Left cardiac atrium (tissue), 4 donors: ENCODE measurements at regions not wholly inside any gene's neighbourhood (a gene's known extent, or its start where the extent isn't known, plus 50 kb on each side); places are given as distances from the start of the nearest gene placed in this dataset.

Experiments
- ATAC-seq, 2 donors: fragments of 200-7000 bp; cut with Tn5 transposase; one replicate each; pipeline ENCODE4 v1.9.1; 2020; ENCODE audit warnings: mild to moderate bottlenecking in 2 of 2, moderate library complexity in 2 of 2
- DNase-seq: peaks from one replicate; pipeline ENCODE4 v3.0.0-alpha.2; 2020
- intact Hi-C, 2 donors: fragments of 100-400 bp; cut with DNase I; formaldehyde crosslinking; loops; one replicate each; pipeline versions ENCODE4 v1.14.1 to v1.15.1; 2022 to 2023
- donor health status: DM: no; HTN: yes; CAD: no.
- donor health status: DM: no; HTN: yes; CAD: no; lungs with severe emphysema.
- donor health status: DM: yes; HTN: yes; CAD: no.
- donor health status: Dilated cardiomyopathy.

DNA sequence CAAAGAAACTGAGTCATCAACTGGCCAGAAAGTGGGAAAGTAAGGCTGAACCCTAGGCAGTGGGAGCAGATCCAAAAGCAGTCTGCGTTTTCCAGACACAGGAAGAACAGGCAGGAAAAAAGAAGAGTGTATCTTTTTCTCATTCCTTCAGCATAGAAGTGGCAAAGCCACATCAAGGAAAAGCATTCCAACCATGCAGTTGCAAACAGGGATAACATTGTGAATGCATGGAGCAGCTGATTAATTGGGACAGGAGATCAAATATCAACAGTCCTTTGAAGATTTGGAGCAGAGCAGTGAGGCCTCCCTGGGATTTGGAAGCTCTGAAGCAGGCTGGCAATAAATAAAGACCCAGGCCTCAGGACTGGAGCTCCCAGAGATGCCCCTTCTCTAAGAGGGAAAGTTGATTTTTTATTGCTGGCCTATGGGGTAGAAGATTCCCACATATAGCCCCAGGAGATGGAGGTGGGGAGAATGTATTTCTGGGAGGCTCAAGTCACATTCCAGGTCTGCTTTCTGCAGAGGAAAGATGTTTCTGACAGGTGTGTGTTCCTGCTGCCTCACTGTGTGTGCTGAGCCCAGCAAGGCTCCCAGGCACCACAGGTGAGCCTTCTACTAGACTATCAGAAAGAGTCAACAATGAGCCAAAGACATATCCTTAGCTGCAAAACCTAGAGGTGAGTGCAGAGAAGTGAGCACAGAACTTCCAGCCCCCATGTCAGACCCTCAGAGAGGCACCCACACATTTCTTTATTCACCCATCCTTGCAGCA is 222.5 kb downstream of the RAB28 start:
- intact Hi-C loops: no loop called here
- DNase-seq (no peak), ATAC-seq (no peak)

DNA sequence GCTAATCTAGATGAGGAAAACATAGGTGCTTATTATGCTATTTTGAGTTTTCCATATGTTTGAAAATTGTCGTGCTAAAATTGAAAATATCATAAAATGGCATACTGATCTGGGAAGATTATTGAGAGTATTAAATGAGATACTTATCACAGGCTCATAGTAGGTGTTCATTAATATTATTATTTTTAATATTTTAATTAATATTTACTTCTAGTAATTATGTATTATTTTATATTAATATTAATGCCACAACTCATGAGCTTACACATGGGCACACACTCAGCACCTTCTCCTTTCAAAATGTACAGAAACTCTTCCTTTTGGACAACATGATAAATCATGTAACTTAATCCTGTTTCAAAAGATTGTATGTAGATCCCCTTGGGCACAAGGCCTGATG is 223.6 kb downstream of the RAB28 start:
- no peak for ATAC-seq
- no peak for DNase-seq
- intact Hi-C loops: no loop called here

DNA sequence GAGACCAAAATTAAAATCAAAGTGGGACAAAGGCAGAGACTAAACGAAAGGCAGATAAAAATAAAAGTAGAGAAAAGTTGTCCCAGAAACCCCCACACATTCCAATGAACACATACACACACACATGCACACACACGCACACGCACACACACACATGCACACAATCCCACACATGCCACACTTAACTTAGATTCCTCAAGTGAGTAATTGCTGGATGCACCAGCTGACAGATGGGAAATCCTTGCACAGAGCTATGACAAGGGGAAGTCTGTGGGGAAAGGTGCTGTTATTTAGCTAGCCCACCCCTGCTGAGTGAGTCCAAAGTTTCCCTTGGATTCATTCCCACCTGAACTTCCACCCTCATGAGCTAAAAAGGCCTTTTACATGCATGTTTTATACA is 233.9 kb downstream of the RAB28 start:
- intact Hi-C loops: no loop called here
- ATAC-seq (no peak), DNase-seq (no peak)

DNA sequence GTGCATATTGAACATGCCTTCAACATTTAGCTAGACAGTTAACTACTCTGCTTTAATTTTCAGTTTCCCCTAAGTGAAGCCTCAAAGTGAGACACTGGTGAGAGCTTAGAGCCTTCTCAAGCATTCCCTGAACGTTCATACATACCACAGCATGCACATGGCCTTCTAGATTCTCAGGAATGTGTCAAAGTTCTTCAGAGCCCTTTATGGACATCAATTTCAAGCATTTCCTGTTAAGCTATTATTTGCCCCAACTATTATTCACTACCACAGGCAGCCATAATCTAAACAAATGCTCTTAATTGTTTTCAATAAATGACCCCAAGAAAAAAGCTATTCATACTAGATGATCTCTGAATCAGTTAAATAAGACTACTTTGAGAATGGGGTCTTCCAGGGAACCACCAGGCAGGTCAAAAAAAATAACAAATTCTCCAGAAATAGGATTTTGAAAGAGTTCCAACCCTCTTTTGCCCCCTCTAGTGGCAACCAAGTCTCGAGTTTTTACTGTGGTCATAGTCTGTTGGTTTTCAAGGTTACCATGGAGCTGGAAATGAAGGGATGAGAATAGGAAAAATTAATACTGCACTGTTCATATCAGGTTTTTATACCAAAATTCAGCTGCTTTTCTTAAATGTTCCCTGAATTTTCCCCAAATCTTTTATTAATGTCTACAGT is 235.4 kb downstream of the RAB28 start:
- DNase-seq (no peak), ATAC-seq (no peak)
- intact Hi-C loops: no loop called here

DNA sequence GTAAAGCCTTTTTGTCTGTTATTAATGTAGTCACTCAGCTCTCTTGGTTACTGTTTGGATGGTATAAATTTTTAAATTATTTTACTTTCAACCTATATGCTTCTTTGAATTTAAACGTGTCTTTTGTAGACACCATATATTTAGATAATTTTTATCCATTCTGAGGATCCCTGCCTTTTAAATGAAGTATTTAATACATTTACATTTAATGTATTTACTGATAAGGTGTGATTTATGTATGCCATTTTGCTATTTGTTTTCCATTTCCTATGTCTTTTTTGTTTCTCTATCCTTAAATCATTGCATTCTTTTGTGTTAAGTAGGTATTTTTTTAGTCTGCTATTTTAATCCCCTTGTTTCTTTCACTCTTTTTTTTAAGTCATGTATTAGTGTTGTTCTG is 238.0 kb downstream of the RAB28 start:
- DNase-seq: no peak
- intact Hi-C loops: no loop called here

DNA sequence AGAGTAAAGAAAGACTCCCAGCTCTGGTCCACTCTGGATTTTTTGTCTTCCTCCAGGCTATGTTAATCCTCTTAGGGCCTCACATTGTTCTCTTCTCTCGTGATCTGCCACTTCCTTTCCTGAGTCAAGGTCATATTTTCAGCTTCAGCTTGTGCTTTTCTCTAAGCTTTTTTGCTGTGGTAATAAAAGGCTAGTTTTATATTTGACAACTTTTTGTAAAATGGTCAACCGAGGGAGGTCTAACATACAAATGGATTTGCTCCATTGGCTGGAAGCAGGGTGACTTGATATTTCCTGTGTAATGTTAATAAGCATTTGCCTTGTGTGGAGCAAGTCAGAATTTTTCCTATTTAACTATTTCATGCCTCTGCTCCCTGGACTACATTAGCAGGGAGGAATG is 239.7 kb downstream of the RAB28 start:
- DNase-seq (no peak), ATAC-seq (no peak)
- intact Hi-C loops: no loop called here

More for the DNA sequence above, 238.0 kb downstream of the RAB28 start:
- ATAC-seq: no peak

DNA sequence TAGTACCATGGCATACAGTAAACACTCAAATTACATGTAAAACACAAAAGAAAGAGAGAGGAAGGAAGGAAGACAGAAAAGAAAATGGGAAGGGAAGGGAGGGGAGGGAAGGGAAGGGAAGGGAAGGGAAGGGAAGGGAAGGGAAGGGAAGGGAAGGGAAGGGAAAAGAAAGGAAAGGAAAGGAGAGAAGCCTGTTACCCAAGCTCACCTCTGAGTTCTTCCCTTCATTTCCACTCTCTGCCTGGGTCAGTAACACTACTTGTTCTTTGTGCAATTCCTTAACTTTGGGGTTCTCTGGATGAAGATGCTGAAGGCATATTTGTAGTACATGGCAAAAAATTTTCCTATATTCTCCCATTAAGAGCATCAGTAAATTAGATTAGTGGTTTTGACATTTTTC is 241.0 kb downstream of the RAB28 start:
- intact Hi-C loops: no loop called here
- no peak for ATAC-seq
- DNase-seq: no peak

DNA sequence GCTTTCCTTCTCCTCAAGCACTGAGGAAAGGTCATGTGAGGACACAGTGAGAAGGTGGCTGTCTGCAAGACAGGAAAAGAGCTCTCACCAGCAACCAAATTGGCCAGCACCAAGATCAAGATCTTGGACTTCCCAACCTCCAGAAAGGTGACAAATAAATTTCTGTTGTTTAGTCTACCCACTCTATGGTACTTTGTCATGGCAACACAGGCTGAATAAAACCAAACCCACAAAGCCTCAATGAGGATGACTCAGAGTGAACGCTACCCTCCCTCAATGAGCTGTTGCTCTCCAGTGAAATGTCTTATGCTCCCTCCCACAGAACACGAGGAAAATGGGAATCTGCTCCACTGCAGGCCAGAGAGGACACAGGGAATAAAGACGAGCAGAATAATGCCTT is 244.1 kb downstream of the RAB28 start:
- intact Hi-C loops: no loop called here
- DNase-seq (no peak), ATAC-seq (no peak)

DNA sequence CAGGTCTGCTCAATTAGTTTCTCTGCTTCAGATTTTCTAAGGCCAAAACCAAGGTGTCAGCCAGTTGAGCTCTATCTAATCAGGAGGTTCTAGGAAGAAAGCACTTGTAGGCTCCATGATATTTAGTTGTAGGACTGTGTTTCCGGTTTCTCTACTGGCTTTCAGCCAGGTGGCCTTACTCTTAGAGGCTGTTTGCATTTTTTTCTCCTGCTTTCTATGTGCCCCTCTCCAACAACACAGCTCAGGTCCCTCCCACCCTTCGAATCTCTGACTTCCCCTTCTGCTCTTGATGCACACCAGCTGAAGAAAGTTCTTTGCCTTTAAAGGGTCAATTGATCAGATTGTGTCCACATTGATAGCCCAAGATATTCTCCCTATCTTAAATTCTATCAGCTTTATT is 245.2 kb downstream of the RAB28 start:
- ATAC-seq (no peak), DNase-seq (no peak)

DNA sequence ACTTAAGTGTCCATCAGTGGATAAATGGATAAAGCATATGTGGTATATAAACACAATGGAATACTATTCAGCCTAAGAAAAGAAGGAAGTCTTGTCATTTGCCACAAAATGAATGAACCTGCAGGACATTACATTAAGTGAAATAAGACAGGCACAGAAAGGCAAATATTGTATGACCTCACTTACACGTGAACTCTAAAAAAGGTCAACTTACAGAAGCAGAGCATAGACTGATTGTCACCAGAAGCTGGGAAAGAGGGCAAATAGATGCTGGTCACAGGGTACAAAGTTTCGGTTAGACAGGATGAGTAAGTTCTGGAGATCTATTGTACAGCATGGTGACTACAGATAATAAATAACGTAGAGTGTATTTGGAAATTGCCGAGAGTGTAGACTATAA is 247.7 kb downstream of the RAB28 start:
- ATAC-seq (no peak), DNase-seq (no peak)
- intact Hi-C loops: no loop called here

More for the DNA sequence above, 245.2 kb downstream of the RAB28 start:
- intact Hi-C loops: no loop called here

DNA sequence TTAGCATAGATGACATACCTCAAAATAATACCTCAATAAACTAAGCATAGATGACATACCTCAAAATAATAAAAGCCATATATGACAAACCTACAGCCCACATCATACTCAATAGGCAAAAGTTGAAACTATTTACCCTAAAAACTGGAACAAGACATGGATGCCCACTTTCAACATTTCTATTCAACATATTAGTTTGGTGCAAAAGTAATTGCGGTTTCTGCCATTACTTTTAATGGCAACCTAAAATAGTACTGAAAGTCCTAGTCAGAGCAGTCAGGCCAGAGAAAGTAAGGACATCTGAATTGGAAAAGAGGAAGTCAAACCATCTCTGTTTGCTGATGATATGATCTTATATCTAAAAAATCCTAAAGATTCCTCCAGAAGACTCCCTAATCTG is 250.4 kb downstream of the RAB28 start:
- no peak for ATAC-seq

DNA sequence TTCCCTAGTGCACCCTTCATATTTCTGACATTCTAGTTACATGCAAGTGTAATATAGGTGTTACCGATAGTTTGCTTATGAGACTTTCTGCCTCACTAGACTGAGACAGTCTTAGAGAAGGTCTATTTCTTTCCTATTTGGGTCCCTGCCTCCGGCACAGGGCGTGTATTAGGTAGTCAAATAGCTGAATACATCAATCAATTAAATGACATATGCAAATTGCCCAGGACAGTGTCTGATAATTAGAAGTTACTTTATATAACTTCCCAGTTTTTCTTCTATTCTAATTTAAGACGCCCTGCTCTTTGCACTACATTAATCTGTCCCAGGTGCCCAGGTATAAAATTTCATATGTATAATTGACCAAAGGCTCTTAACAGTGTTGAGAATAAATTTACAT is 264.2 kb downstream of the RAB28 start:
- DNase-seq (no peak), ATAC-seq (no peak)
- intact Hi-C loops: no loop called here

More for the DNA sequence above, 250.4 kb downstream of the RAB28 start:
- intact Hi-C loops: no loop called here
- no peak for DNase-seq

DNA sequence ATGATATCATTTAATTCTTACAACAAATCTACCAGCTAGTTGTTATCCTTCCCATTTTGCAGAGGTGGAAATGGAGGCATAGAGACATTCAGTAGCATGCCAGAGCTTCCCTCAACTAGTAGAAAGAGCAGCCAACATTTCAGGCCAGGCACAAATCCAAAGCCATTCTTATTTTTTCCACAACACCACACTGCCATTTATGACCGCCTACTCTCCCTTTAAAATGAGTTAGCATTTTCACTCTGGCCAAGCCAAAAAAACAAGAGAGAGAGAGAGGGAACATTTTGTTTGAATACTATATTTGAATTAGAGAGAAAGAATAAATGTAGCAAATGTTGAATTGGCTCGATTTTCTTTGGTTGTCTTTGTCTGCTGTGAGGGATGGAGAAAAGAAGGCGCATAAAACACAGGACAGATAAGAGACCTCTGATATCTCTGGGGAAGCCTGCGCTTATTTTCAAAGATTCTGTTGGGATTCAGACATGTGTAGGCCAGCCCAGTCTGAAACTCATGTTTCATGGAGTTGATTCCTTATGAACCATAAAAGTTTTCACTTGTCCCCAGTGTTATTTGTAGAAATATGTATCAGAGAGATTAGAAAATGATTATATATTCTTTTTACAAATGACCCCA is 265.7 kb downstream of the RAB28 start:
- ATAC-seq: peak; percentile 59 to 67
- no peak for DNase-seq
- intact Hi-C loops: no loop called here

DNA sequence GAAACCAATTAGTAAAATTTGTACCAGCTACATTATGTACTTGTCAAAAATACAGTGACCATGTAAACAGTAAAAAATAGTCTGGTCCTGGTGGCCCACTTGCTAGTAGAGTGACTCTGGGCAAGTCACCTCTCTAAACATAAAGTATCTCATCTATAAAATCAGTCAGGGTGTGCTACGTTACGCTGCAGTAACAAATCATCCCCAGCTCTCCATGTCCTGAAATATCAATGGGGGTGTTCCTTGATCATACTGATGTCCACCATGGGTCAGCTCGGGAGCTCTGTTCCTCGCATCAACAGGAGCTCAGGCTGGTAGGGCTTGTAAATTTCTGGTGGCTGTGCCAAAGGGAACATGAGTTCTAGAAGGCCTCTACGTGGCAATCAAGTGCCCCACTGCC is 268.6 kb downstream of the RAB28 start:
- no peak for ATAC-seq
- intact Hi-C loops: no loop called here
- DNase-seq: no peak

DNA sequence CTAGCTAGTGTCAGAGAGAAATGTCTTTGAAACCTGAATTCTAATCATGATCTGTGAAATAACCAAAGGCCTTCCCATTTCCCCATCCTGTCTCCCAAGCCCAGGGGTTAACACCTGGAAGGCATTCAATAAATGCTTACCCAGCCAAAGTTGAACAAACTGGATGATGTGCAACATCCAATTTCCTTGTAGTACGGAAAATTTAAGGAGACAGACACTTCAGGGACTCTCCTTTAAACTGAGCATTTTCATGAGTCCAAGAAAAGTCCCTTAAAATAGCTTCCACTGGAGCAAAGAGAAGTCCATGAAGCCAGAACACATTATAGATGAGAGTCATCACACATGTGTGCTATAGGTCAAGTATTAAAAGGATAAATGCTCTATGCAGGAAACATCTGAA is 271.2 kb downstream of the RAB28 start:
- DNase-seq (no peak), ATAC-seq (no peak)
- intact Hi-C loops: no loop called here

DNA sequence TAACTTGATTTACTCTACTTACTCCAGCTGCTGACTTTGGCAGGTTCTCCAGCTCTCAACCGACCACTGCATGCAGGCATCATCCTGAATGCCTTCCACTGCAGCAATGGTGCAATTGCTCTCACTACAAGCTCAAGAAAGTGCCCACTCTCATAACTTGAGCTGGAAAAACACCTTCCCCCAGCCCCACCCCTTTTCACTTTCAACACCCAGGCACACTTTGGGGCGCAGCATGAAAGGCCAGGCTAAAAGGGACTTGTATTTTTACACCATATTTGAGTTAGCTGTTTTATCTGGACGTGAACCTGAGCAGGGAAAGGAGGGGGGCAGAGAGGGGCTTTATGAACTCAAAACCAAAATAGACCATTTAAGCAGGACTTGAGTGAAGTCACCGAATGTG is 274.5 kb downstream of the RAB28 start:
- intact Hi-C loops: no loop called here
- no peak for ATAC-seq
- no peak for DNase-seq

DNA sequence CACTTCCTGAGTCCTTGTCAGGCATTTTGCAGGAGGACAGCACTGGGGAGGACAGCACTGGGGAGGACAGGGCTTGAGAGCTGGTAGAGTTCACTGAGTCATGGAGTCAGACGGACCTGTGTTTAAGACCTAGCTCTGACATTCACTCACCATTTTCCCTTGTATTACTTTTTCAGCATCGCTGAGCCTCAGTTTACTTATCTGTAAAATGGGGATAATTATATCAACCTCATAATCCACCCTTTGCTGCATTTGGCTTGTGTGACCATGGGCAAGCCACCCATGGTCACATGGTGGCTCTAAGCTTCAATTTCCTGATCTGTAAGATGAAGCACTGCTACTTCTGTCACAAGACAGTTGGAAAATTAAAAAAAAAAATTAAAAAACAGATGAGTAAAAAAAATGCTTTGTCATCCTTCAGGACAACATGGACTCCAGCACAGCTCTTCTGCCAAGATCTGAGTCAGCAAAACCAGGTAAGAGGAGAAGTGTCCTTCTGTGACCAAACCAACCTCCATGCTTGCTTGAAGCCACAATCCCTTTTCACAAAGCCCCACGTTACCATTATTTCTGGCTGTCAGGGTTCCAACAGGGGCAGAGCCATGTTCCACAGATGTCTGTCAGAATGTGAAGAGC is 275.5 kb downstream of the RAB28 start:
- ATAC-seq (no peak), DNase-seq (no peak)
- intact Hi-C loops: no loop called here

DNA sequence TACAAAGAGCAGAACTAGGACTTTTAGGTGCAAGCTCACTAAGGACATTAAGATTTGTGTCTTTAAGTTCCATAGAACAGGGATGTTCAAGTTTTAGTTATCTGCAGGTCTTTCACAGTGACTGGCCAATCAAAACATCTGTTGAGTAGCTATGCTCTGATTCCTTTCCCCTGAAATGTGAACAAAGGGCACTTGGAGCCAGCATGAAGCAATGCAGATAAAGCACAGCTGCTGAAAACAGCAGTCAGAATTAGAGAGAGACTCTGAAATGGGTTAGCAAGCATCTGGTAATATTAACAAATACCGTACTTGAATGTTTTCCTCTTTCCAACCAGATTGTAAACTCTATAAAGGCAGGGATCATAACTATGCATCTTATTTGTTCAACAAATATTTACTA is 276.9 kb downstream of the RAB28 start:
- DNase-seq (no peak), ATAC-seq (peak; percentile 47 to 48)
- intact Hi-C loops: no loop called here

DNA sequence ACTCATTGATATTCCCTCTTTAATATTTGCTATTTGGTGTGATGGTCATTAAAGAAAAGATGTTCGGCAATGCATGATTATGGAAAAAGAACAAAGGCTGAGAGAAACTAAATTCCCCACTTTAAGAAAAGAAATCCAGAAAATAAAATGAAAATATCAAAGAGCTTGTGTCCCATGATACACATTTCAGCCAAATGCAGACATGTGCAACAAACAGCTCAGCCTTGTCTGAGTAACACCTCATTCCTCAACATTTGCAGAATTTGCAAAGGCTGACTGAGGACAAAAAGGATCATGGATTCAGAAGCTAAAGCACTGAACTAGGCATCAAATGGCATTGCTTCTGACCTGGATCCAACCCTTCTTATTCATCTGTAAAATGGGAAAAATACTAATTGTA is 281.0 kb downstream of the RAB28 start:
- ATAC-seq: no peak
- intact Hi-C loops: no loop called here
- DNase-seq: no peak

DNA sequence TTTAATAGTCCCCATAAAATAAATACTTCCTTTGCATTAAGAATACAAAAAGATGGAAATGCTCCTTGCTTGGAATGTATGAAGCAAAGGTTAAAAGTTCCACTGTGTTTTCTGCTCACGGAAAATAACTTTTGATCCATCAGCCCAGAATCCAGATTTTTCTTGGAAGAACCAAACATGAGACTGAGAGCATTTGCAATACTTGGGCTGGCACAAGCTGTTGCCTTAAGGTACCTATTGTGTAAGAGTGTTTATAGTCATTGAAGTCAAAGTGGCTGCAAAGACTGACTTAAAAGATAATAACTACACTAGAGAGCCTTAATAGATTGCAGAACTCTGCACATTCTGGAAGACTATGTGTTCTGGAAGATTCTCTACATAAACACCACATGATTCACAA is 281.4 kb downstream of the RAB28 start:
- DNase-seq (no peak), ATAC-seq (no peak)
- intact Hi-C loops: no loop called here
